SK-N-SH treated with all-trans-retinoic acid at 6 μM for 48 hours (cell line): ENCODE measurements at regions not wholly inside any gene's neighbourhood (a gene's known extent, or its start where the extent isn't known, plus 50 kb on each side); places are given as distances from the start of the nearest gene placed in this dataset.

Source experiments
- ATAC-seq: fragments of 200-7000 bp; cut with Tn5 transposase; 3 replicates; pipeline ENCODE4 v1.9.1; 2020; ENCODE audit warnings: mild to moderate bottlenecking, moderate library complexity
- ARNTL ChIP-seq: fragments of 450-650 bp; formaldehyde crosslinking; IDR thresholded peaks from 2 replicates; pipeline ENCODE4 v1.5.0; 2020; ENCODE audit warnings: low read depth, mild to moderate bottlenecking, moderate library complexity, borderline replicate concordance
- CSRNP3 ChIP-seq: fragments of 250-450 bp; sonication (Bioruptor Pico); IDR thresholded peaks from 2 replicates; pipeline ENCODE4 v1.5.1; 2021; ENCODE audit warnings: mild to moderate bottlenecking, moderate library complexity
- GLIS3 ChIP-seq: fragments of 250-450 bp; sonication (Bioruptor Pico); IDR thresholded peaks from 2 replicates; pipeline ENCODE4 v1.5.0; 2020; ENCODE audit warnings: mild to moderate bottlenecking, moderate library complexity
- ISL1 ChIP-seq: fragments of 250-450 bp; sonication (Bioruptor Pico); IDR thresholded peaks from 2 replicates; pipeline ENCODE4 v2.1.2; 2022; ENCODE audit warnings: mild to moderate bottlenecking, moderate library complexity
- OSR1 ChIP-seq: fragments of 250-450 bp; sonication (Bioruptor Pico); IDR thresholded peaks from 2 replicates; pipeline ENCODE4 v1.8.0; 2022; ENCODE audit warnings: moderate library complexity, mild to moderate bottlenecking, inconsistent platforms
- PATZ1 ChIP-seq: fragments of 250-450 bp; sonication (Bioruptor Pico); IDR thresholded peaks from 2 replicates; pipeline ENCODE4 v1.8.0; 2020; ENCODE audit warnings: mild to moderate bottlenecking, moderate library complexity, borderline replicate concordance
- POU6F1 ChIP-seq: fragments of 250-450 bp; sonication (Bioruptor Pico); IDR thresholded peaks from 2 replicates; pipeline ENCODE4 v1.8.0; 2021; ENCODE audit warnings: low read depth, mild to moderate bottlenecking, moderate library complexity, borderline replicate concordance
- PPARA ChIP-seq: fragments of 250-450 bp; sonication (Bioruptor Pico); IDR thresholded peaks from 2 replicates; pipeline ENCODE4 v1.5.0; 2020; ENCODE audit warnings: mild to moderate bottlenecking, borderline replicate concordance
- RARB ChIP-seq: fragments of 250-450 bp; sonication (Bioruptor Pico); IDR thresholded peaks from 2 replicates; pipeline ENCODE4 v1.8.0; 2021; ENCODE audit warnings: mild to moderate bottlenecking, moderate library complexity
- SNAI2 ChIP-seq: fragments of 250-450 bp; sonication (Bioruptor Pico); IDR thresholded peaks from 2 replicates; pipeline ENCODE4 v1.5.0; 2020; ENCODE audit warnings: mild to moderate bottlenecking, moderate library complexity
- TCF4 ChIP-seq: fragments of 250-450 bp; sonication (Bioruptor Pico); IDR thresholded peaks from 2 replicates; pipeline ENCODE4 v1.8.0; 2021; ENCODE audit warnings: mild to moderate bottlenecking, moderate library complexity, borderline replicate concordance
- TOX ChIP-seq: fragments of 250-450 bp; sonication (Bioruptor Pico); IDR thresholded peaks from 2 replicates; pipeline ENCODE4 v1.8.0; 2021; ENCODE audit warnings: mild to moderate bottlenecking, moderate library complexity, borderline replicate concordance
- ZC3H10 ChIP-seq: fragments of 250-450 bp; sonication (Bioruptor Pico); IDR thresholded peaks from 2 replicates; pipeline ENCODE4 v1.5.1; 2021; ENCODE audit warnings: mild to moderate bottlenecking, moderate library complexity
- ZNF565 ChIP-seq: fragments of 450-650 bp; formaldehyde crosslinking; conservative IDR thresholded peaks from 2 replicates; pipeline ENCODE4 v1.5.0; 2020; ENCODE audit warnings: low read depth, mild to moderate bottlenecking, moderate library complexity
- ZNF70 ChIP-seq: fragments of 450-650 bp; formaldehyde crosslinking; IDR thresholded peaks from 2 replicates; pipeline ENCODE4 v1.5.0; 2020; ENCODE audit warnings: mild to moderate bottlenecking, moderate library complexity
- ZNF8 ChIP-seq: fragments of 450-650 bp; formaldehyde crosslinking; IDR thresholded peaks from 2 replicates; pipeline ENCODE4 v1.5.0; 2020; ENCODE audit warnings: mild to moderate bottlenecking, moderate library complexity
- TF ChIP-seq, protein P1 (sequence below): fragments of 250-450 bp; sonication (Bioruptor Pico); IDR thresholded peaks from 2 replicates; pipeline ENCODE4 v1.5.1; 2020; ENCODE audit warnings: low read depth, mild to moderate bottlenecking, moderate library complexity
- TF ChIP-seq, protein P2 (sequence below): fragments of 250-450 bp; sonication (Bioruptor Pico); IDR thresholded peaks from 2 replicates; pipeline ENCODE4 v1.5.0; 2020; ENCODE audit warnings: mild to moderate bottlenecking, moderate library complexity

DNA sequence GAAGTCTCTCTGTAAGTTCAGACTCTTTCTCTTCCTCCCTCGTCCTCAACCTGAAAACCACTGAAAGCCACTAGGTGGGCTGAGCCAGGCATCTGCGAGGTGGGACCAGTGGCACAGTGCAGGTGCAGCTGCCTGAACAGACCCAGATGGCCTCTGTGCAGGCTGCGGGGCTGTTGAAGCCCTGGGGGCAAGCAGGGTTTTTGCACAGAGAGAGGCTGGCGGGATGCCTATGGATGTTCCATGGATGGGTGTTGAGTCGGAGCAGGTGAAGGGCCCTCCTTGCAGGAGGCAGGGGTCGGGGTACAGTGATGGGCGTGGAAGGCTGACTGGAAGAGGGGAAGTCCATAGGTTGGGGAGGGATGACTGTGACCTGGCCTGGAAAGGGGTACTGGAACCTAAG lies 350.2 kb upstream of the FAT1 start (continued):
- TF ChIP-seq, protein P1, sequence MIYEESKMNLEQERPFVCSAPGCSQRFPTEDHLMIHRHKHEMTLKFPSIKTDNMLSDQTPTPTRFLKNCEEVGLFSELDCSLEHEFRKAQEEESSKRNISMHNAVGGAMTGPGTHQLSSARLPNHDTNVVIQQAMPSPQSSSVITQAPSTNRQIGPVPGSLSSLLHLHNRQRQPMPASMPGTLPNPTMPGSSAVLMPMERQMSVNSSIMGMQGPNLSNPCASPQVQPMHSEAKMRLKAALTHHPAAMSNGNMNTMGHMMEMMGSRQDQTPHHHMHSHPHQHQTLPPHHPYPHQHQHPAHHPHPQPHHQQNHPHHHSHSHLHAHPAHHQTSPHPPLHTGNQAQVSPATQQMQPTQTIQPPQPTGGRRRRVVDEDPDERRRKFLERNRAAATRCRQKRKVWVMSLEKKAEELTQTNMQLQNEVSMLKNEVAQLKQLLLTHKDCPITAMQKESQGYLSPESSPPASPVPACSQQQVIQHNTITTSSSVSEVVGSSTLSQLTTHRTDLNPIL, result no peak
- TF ChIP-seq SNAI2 (CRISPR knock-in tag) (no peak), PPARA (CRISPR knock-in tag) (no peak), ZC3H10 (CRISPR knock-in tag) (no peak)
- TF ChIP-seq, protein P2, sequence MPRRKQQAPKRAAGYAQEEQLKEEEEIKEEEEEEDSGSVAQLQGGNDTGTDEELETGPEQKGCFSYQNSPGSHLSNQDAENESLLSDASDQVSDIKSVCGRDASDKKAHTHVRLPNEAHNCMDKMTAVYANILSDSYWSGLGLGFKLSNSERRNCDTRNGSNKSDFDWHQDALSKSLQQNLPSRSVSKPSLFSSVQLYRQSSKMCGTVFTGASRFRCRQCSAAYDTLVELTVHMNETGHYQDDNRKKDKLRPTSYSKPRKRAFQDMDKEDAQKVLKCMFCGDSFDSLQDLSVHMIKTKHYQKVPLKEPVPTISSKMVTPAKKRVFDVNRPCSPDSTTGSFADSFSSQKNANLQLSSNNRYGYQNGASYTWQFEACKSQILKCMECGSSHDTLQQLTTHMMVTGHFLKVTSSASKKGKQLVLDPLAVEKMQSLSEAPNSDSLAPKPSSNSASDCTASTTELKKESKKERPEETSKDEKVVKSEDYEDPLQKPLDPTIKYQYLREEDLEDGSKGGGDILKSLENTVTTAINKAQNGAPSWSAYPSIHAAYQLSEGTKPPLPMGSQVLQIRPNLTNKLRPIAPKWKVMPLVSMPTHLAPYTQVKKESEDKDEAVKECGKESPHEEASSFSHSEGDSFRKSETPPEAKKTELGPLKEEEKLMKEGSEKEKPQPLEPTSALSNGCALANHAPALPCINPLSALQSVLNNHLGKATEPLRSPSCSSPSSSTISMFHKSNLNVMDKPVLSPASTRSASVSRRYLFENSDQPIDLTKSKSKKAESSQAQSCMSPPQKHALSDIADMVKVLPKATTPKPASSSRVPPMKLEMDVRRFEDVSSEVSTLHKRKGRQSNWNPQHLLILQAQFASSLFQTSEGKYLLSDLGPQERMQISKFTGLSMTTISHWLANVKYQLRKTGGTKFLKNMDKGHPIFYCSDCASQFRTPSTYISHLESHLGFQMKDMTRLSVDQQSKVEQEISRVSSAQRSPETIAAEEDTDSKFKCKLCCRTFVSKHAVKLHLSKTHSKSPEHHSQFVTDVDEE, result no peak

DNA sequence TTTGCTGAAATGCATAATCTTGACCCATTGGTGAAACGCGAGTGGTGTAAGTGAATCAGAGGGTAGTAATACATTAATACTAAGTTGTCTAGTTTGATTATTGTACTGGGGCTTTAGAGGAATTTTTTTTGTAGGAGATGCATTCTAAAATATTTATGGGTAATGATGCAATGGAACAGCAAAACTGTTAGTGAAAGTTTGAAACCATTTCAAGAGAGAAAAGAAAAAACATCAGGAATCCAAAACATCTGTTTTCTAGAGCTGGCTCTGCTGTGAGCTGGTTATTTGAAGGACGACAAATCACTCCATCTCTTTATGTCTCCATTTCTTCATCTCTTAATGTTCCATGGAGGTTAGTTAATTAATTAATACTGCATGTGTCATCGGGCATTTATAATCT lies 351.9 kb upstream of the FAT1 start:
- TF ChIP-seq ZC3H10 (CRISPR knock-in tag) (no peak), SNAI2 (CRISPR knock-in tag) (no peak), ARNTL (CRISPR knock-in tag) (no peak), PATZ1 (CRISPR knock-in tag) (no peak), ISL1 (no peak), POU6F1 (no peak), GLIS3 (CRISPR knock-in tag) (no peak), TOX (CRISPR knock-in tag) (no peak), OSR1 (CRISPR knock-in tag) (no peak)
- TF ChIP-seq, protein P2, result no peak
- TF ChIP-seq, all 23 proteins: peak for 0
- ATAC-seq, result no peak

DNA sequence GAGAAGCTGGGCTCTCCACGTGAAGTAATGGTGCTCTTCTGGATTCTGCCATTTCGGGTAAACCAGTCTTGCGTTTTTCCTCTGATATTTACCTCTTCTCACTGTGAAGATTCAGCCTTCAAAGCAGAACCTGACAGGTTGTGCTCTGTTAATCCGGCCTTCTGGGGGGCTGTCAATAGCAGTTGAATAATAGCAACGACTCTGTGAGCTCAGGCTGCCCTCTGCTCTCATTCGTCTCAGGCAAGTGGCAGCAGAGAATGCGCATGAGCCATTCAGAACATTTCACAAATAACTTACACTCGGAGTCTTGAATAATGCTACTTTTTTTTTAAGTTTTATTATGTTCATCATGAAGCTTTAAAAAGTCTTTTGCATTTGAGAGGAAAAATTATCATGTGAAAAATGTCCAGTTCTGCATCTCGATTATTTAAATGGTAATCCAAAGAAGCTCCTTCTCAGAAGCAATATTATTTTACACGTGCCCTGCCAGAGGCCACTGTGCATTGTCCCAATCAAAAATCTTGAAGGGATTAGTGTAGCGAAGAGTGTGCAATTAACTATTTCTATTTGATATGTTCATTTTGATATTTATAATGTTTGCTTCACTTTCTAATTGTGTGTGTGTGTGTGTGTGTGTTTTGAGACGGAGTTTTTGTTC lies 354.2 kb upstream of the FAT1 start:
- no peak for ATAC-seq
- TF ChIP-seq RARB (CRISPR knock-in tag) (no peak), PATZ1 (CRISPR knock-in tag) (no peak), TOX (CRISPR knock-in tag) (no peak), ZC3H10 (CRISPR knock-in tag) (no peak), CSRNP3 (CRISPR knock-in tag) (no peak), ZNF8 (CRISPR knock-in tag) (no peak), ZNF70 (CRISPR knock-in tag) (no peak), ISL1 (no peak), POU6F1 (no peak), ARNTL (CRISPR knock-in tag) (no peak), ZNF565 (CRISPR knock-in tag) (no peak), OSR1 (CRISPR knock-in tag) (no peak), TCF4 (CRISPR knock-in tag) (no peak)
- TF ChIP-seq, protein P1, result no peak
